SK-N-SH (cell line): ENCODE measurements at regions not wholly inside any gene's neighbourhood (a gene's known extent, or its start where the extent isn't known, plus 50 kb on each side); places are given as distances from the start of the nearest gene placed in this dataset.

Experiments used
- EP300 ChIP-seq, 2 experiments: IDR thresholded peaks; 2 replicates each; pipeline versions ENCODE4 v1.4.0 to v1.6.1; 2012; ENCODE audit warnings: borderline replicate concordance in 1 of 2, low read depth in 1 of 2, low read length in 1 of 2
- EZH2phosphoT487 ChIP-seq: fragments of 200-600 bp; sonication (generic); IDR thresholded peaks from 2 replicates; pipeline ENCODE4 v1.6.1; 2017; ENCODE audit warnings: low read depth, mixed run types, mild to moderate bottlenecking, antibody characterized with exemption, moderate library complexity, borderline replicate concordance
- FOXJ3 ChIP-seq: sonication (generic); formaldehyde crosslinking; IDR thresholded peaks from 2 replicates; pipeline ENCODE4 v1.5.1; 2020; ENCODE audit warnings: mild to moderate bottlenecking, missing genetic modification reagents
- FOXM1 ChIP-seq: IDR thresholded peaks from 2 replicates; pipeline ENCODE4 v1.4.0; 2012; ENCODE audit warnings: low read depth, mild to moderate bottlenecking
- JUND ChIP-seq: IDR thresholded peaks from 2 replicates; pipeline ENCODE4 v1.4.0; 2012
- NRF1 ChIP-seq: IDR thresholded peaks from 2 replicates; pipeline ENCODE4 v1.6.1; 2012; ENCODE audit warnings: low read depth, mild to moderate bottlenecking, low read length
- TF ChIP-seq, protein P1 (sequence below): fragments of 200-600 bp; sonication (generic); IDR thresholded peaks from 2 replicates; pipeline ENCODE4 v1.6.1; 2017; ENCODE audit warnings: antibody characterized with exemption, mild to moderate bottlenecking, moderate library complexity
- TF ChIP-seq, protein P2 (sequence below): IDR thresholded peaks from 2 replicates; pipeline ENCODE4 v1.4.0; 2012; ENCODE audit warnings: low read depth
- TF ChIP-seq, protein P3 (sequence below): IDR thresholded peaks from 2 replicates; pipeline ENCODE4 v1.4.0; 2012; ENCODE audit warnings: low read depth, borderline replicate concordance

DNA sequence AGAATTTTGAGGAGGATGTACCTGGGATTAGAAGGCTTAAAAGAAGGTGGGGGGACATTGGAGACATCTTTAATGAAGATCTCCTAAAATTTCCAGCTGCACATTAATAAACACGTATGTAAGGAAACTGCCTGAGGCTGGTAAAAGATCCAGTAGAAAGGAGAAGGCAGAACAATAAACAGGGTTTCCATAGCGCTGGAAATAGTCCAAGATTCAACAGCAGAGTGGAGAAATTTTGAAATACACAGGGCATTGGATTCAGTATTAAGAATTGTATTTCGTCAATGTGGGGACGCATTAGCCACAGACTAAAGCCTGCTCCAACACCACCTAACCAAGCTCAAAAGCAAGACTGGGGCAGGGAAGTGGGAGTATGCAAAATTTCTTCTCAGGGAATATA is 606.9 kb upstream of the NRXN1 start:
- TF ChIP-seq, protein P1, sequence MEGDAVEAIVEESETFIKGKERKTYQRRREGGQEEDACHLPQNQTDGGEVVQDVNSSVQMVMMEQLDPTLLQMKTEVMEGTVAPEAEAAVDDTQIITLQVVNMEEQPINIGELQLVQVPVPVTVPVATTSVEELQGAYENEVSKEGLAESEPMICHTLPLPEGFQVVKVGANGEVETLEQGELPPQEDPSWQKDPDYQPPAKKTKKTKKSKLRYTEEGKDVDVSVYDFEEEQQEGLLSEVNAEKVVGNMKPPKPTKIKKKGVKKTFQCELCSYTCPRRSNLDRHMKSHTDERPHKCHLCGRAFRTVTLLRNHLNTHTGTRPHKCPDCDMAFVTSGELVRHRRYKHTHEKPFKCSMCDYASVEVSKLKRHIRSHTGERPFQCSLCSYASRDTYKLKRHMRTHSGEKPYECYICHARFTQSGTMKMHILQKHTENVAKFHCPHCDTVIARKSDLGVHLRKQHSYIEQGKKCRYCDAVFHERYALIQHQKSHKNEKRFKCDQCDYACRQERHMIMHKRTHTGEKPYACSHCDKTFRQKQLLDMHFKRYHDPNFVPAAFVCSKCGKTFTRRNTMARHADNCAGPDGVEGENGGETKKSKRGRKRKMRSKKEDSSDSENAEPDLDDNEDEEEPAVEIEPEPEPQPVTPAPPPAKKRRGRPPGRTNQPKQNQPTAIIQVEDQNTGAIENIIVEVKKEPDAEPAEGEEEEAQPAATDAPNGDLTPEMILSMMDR: no peak
- TF ChIP-seq, protein P2, sequence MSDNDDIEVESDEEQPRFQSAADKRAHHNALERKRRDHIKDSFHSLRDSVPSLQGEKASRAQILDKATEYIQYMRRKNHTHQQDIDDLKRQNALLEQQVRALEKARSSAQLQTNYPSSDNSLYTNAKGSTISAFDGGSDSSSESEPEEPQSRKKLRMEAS: no peak
- TF ChIP-seq FOXM1: no peak
- no peak for TF ChIP-seq NRF1
- TF ChIP-seq, protein P3, sequence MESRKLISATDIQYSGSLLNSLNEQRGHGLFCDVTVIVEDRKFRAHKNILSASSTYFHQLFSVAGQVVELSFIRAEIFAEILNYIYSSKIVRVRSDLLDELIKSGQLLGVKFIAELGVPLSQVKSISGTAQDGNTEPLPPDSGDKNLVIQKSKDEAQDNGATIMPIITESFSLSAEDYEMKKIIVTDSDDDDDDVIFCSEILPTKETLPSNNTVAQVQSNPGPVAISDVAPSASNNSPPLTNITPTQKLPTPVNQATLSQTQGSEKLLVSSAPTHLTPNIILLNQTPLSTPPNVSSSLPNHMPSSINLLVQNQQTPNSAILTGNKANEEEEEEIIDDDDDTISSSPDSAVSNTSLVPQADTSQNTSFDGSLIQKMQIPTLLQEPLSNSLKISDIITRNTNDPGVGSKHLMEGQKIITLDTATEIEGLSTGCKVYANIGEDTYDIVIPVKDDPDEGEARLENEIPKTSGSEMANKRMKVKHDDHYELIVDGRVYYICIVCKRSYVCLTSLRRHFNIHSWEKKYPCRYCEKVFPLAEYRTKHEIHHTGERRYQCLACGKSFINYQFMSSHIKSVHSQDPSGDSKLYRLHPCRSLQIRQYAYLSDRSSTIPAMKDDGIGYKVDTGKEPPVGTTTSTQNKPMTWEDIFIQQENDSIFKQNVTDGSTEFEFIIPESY: no peak
- TF ChIP-seq FOXJ3 (CRISPR knock-in tag): no peak
- TF ChIP-seq JUND: no peak
- TF ChIP-seq EP300 (IDR thresholded peaks at IDR 0.05; ENCODE audit: borderline replicate concordance in 1 of 2, low read depth in 1 of 2, low read length in 1 of 2): no peak
- TF ChIP-seq EZH2phosphoT487: no peak
